ENCODE measurements at regions not wholly inside any gene's neighbourhood (a gene's known extent, or its start where the extent isn't known, plus 50 kb on each side); places are given as distances from the start of the nearest gene placed in this dataset.
A peak's percentile ranks its signal among the peaks of the same experiment; 100 is the strongest.

DNA sequence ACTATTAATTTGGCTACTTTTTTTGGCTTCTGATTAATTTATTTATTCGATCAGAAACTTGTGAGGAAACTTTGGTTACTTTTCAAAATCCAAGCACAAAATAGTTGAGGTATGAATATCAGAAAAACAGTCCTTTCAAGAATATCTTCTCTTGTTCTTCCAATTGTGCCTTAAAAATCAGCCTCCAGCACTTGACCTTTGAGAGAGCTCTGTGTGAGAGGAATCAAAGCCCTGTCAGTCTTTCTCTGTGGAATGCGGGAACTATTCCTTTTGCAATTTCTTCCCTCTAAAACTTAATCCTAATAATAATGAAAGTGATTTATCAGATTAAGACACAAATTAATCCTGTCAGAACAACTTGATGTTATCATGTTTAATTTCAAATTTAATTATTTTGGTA lies 185.9 kb downstream of the ABHD5 start:
- DNase-seq (ENCODE audit: insufficient read length, low spot score), result no peak
- TF ChIP-seq, protein P1, sequence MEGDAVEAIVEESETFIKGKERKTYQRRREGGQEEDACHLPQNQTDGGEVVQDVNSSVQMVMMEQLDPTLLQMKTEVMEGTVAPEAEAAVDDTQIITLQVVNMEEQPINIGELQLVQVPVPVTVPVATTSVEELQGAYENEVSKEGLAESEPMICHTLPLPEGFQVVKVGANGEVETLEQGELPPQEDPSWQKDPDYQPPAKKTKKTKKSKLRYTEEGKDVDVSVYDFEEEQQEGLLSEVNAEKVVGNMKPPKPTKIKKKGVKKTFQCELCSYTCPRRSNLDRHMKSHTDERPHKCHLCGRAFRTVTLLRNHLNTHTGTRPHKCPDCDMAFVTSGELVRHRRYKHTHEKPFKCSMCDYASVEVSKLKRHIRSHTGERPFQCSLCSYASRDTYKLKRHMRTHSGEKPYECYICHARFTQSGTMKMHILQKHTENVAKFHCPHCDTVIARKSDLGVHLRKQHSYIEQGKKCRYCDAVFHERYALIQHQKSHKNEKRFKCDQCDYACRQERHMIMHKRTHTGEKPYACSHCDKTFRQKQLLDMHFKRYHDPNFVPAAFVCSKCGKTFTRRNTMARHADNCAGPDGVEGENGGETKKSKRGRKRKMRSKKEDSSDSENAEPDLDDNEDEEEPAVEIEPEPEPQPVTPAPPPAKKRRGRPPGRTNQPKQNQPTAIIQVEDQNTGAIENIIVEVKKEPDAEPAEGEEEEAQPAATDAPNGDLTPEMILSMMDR (IDR thresholded peaks at IDR 0.05; ENCODE audit: insufficient read depth, missing control alignments), result no peak
- no peak for FAIRE-seq

DNA sequence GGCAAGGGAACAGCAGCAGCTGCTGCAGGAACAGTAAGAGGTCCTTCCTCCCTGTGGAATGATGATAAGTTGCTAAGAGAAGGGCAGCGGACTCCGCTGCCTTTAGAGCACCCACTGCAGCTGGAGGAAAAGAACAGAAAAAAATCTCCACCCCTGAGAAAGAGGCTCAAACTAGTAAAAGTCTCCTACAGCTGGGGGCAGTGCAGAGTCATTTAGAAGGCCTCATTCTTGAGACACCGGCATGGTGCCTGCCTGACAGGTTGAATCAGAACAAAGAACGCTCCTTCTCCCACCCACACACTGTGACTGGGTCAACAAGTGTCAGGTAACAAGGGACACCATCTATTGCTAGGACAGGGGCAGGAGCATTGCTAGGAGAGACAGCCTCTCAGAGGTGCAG lies 188.4 kb downstream of the ABHD5 start:
- no peak for DNase-seq (ENCODE audit: insufficient read length, low spot score)
- TF ChIP-seq, protein P1 (IDR thresholded peaks at IDR 0.05; ENCODE audit: insufficient read depth, missing control alignments), result peak; percentile 53
- FAIRE-seq, result no peak

DNA sequence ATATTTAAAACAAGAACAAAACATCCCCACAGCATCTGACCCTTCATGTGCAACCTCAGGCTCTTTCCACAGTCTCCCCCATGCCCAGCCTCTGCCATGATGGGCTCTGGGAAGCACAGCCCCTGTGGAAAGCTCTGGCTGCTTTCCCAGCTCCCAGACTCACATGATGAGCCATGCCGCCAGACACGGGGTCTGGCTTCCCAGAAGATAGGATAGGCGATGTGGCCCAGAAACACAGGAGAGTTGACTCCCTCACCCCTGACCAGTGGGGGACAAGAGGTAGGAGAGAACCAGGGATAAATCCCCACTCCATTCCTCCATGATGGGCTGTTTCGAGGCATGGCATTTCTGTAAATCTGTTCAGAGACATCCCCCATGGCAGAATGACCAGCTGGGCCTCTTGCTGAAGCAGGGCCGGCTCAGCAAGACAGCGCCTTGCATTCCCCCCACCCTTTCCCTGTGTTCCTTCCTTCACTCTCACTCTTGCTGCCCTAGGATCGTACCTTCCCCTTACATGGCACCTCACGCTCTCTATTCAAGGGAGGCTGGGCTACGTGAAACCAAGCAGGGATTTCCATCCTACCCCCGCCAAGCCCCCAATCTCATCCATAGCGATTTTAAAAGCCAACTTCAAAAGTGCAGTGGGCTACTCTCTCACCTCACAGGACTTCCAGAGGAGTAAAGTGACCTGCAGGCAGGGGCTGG lies 192.4 kb downstream of the ABHD5 start:
- FAIRE-seq (no peak), DNase-seq (ENCODE audit: insufficient read length, low spot score) (no peak)
- TF ChIP-seq, protein P1 (IDR thresholded peaks at IDR 0.05; ENCODE audit: insufficient read depth, missing control alignments), result no peak

DNA sequence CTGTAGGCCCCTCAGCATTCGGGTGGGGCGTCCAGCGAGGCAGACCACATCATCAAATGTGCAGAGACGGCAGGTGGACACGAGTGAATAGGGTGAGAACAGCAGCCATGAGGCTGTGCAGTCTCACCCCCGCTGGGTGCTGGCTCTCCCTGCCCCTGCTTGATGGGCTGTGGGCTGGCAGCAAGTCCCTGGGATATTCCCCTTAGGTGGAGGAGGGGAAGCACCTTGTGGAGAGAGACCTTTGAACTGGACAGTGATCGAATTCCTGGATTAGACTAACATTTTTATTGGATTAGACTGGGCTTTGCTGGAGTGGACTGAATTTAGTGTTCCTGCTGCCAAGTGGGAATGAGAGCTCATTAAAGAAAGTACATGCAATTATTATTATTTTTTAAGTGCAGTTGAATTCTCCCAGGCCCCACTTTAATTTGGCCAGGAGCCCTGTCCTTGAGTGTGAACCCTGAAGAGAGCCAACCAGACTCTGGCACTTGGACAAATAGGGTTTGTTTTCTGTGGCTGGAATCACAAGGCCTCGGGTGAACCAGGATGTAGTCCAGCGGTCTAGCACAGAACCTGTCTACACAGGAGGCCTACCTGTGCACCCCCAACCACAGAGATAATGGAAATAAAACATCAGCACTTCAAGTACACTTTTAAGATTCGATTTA lies 193.1 kb downstream of the ABHD5 start:
- TF ChIP-seq, protein P1 (IDR thresholded peaks at IDR 0.05; ENCODE audit: insufficient read depth, missing control alignments), result no peak

DNA sequence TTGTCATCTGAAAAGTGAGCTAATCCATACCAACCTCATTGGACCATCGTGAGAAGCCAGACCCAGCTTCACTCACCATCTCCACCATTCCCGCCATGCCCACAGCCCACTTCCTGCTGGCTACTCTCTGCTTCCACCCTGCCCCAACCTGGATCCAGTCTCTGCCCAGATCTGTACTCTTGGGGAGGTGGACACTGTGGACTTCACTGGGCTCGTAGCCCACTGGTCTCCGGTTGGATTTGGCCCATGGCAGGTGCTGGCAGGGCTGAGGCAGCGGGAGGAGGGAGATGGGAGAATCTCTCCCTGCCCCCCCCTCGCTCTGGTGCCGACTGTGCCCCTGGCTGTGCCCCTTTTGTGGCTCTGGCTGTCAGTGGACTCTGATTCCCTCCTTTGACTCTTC lies 193.8 kb downstream of the ABHD5 start:
- TF ChIP-seq, protein P1 (IDR thresholded peaks at IDR 0.05; ENCODE audit: insufficient read depth, missing control alignments), result no peak
- FAIRE-seq (no peak), DNase-seq (ENCODE audit: insufficient read length, low spot score) (no peak)

More for the DNA sequence above, 193.1 kb downstream of the ABHD5 start:
- FAIRE-seq, result no peak
- no peak for DNase-seq (ENCODE audit: insufficient read length, low spot score)

DNA sequence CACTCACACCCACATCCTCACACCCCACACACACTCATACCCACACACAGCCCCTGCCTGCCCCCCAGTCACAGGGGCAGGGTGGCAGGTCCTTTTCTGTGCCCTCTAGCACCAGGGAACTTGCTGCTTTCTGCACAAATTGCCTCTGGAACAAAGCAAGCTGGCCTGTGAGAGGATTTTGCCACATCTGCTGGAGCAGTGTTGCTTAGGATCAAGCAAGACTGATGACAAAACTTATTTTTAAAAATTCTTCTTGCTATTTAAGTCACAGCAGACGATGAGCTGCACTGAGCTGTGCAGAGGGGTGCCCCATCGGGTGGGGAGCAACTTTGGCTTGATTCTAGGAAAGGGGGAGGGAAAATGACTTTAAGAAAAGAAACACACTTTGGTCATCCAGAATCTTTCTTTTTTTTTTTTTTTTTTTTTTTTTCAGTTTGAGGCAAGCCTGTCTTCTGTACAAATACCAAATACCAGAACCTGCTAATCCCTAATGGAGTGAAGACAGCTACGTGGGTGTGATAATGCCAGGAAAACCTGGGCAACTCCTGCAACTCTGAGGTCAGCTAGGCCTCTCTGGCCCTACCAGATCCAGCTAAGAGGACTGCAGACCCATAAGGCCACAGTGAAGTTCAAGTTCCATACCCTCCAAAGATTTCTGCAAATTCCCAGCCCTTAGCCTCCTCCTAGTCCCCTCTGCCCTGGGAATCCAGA lies 195.3 kb downstream of the ABHD5 start:
- FAIRE-seq, result no peak
- DNase-seq (ENCODE audit: insufficient read length, low spot score), result no peak
- TF ChIP-seq, protein P1 (IDR thresholded peaks at IDR 0.05; ENCODE audit: insufficient read depth, missing control alignments), result no peak

Data from D721Med (cell line).